ENCODE measurements at regions not wholly inside any gene's neighbourhood (a gene's known extent, or its start where the extent isn't known, plus 50 kb on each side); places are given as distances from the start of the nearest gene placed in this dataset.

GRCh38 chr17:5819921-5820685 is 235.8 kb upstream of the NLRP1 start:
- TF ChIP-seq, protein P1, sequence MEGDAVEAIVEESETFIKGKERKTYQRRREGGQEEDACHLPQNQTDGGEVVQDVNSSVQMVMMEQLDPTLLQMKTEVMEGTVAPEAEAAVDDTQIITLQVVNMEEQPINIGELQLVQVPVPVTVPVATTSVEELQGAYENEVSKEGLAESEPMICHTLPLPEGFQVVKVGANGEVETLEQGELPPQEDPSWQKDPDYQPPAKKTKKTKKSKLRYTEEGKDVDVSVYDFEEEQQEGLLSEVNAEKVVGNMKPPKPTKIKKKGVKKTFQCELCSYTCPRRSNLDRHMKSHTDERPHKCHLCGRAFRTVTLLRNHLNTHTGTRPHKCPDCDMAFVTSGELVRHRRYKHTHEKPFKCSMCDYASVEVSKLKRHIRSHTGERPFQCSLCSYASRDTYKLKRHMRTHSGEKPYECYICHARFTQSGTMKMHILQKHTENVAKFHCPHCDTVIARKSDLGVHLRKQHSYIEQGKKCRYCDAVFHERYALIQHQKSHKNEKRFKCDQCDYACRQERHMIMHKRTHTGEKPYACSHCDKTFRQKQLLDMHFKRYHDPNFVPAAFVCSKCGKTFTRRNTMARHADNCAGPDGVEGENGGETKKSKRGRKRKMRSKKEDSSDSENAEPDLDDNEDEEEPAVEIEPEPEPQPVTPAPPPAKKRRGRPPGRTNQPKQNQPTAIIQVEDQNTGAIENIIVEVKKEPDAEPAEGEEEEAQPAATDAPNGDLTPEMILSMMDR (IDR thresholded peaks at IDR 0.05; ENCODE audit: unreplicated experiment) = no peak
- intact Hi-C loops (cut with micrococcal nuclease; ENCODE audit: unreplicated experiment) = no loop called here
- no peaks in the 10 kb centered on the region for H3K27me3 Mint-ChIP-seq (ENCODE audit: unreplicated experiment)
- no peaks in the 10 kb centered on the region for H3K9me3 Mint-ChIP-seq (ENCODE audit: low read depth, unreplicated experiment)
- H3K36me3 Mint-ChIP-seq (ENCODE audit: insufficient read depth, unreplicated experiment) = no peaks in the 10 kb centered on the region
- CTCF ChIA-PET = no interaction called here
- no peak overlapping the region for H3K27ac Mint-ChIP-seq (ENCODE audit: unreplicated experiment)
- no TSS peak for BruUV-seq (replicated peaks)
- H3K4me3 Mint-ChIP-seq (ENCODE audit: low read depth, unreplicated experiment) = no peak overlapping the region
- peaks cover 24% of the 10 kb centered on the region for H3K4me1 Mint-ChIP-seq (ENCODE audit: low read depth, unreplicated experiment)
- no peak for DNase-seq

- Mint-ChIP-seq H3K36me3 (ENCODE audit: insufficient read depth, unreplicated experiment) (no peaks in the 10 kb centered on the region), H3K27me3 (ENCODE audit: unreplicated experiment) (no peaks in the 10 kb centered on the region), H3K9me3 (ENCODE audit: low read depth, unreplicated experiment) (no peaks in the 10 kb centered on the region), H3K4me3 (ENCODE audit: low read depth, unreplicated experiment) (peak overlapping the region; percentile 14), H3K4me1 (ENCODE audit: low read depth, unreplicated experiment) (peaks cover 28% of the 10 kb centered on the region), H3K27ac (ENCODE audit: unreplicated experiment) (no peak overlapping the region)
- intact Hi-C loops (cut with micrococcal nuclease; ENCODE audit: unreplicated experiment) = no loop called here
- no TSS peak for BruUV-seq (replicated peaks)
- no peak for DNase-seq
- TF ChIP-seq, protein P1 (IDR thresholded peaks at IDR 0.05; ENCODE audit: unreplicated experiment) = no peak
- CTCF ChIA-PET = no interaction called here
Measured at GRCh38 chr17:5820721-5821456, 236.6 kb upstream of the NLRP1 start.

DNA sequence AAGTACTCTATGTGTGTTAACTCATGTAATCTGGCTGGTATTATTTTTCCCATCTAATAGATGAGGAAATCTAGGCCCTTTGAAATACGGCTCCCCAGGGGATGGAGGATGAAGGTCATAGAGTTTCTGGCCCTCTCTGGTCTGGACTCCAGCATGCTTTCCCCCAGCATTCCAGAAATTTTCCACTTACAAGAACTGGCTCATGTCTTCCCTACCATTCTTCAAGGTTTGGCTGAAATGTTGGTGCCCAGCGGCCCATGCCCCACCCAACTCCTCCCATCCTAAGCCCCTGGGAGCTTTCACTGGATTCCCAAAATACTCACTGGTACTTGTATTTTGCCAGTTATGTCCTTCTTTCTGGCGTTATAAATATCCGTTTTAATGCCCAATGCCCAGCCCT is 237.5 kb upstream of the NLRP1 start:
- DNase-seq = no peak
- CTCF ChIA-PET = no interaction called here
- no peaks in the 10 kb centered on the region for H3K36me3 Mint-ChIP-seq (ENCODE audit: insufficient read depth, unreplicated experiment)
- H3K9me3 Mint-ChIP-seq (ENCODE audit: low read depth, unreplicated experiment) = no peaks in the 10 kb centered on the region
- no TSS peak for BruUV-seq (replicated peaks)
- no peak overlapping the region for H3K4me3 Mint-ChIP-seq (ENCODE audit: low read depth, unreplicated experiment)
- H3K27ac Mint-ChIP-seq (ENCODE audit: unreplicated experiment) = no peak overlapping the region
- TF ChIP-seq, protein P1 (IDR thresholded peaks at IDR 0.05; ENCODE audit: unreplicated experiment) = no peak
- H3K4me1 Mint-ChIP-seq (ENCODE audit: low read depth, unreplicated experiment) = peaks cover 30% of the 10 kb centered on the region
- intact Hi-C loops (cut with micrococcal nuclease; ENCODE audit: unreplicated experiment) = no loop called here
- no peaks in the 10 kb centered on the region for H3K27me3 Mint-ChIP-seq (ENCODE audit: unreplicated experiment)

DNA sequence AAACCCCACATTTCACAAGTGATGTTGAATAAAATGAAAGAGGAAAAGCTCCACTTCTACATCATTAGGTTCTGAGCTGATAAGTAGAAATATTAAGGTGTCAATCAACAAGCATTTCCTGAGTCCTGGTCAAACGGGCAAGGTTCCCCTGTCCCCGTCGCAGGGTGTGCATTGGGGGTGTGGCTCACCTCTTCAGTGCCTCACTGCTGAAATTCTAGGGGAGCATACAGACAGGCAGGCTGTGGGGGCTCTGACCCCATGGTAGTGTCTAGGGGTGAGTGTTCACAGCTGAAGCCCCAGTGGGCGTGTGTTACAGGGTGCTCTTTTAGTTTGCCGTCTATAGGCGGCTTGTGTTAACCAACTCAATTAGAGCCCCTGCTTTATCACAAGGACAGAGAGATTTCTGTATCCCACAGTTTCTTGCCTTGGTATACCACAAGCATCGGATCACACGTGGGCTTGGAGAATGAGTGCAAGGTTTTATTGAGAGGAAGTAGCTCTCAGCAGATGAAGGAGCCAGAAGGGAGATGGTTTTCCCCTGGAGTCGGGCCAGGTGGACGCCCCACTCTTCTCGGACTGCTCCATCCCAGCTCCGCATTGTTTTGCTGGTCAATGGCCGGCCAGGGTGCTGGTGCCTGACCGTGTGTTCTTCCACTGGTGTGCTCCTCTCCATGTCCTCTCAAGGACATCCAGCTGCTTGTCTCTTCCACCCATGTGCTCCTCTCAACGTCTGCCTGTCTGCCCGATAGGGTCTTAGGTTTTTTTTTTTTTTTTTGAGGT is 238.2 kb upstream of the NLRP1 start:
- Mint-ChIP-seq H3K9me3 (ENCODE audit: low read depth, unreplicated experiment) (no peaks in the 10 kb centered on the region), H3K27ac (ENCODE audit: unreplicated experiment) (no peak overlapping the region)

More for the DNA sequence above, 238.2 kb upstream of the NLRP1 start:
- CTCF ChIA-PET = interaction anchor here (0.7 kb wide), 1 partner anchor 1124 kb away, joined by 5 read pairs; no protein-coding TSS in a partner anchor
- Mint-ChIP-seq H3K27me3 (ENCODE audit: unreplicated experiment) (no peaks in the 10 kb centered on the region), H3K4me1 (ENCODE audit: low read depth, unreplicated experiment) (peaks cover 30% of the 10 kb centered on the region), H3K36me3 (ENCODE audit: insufficient read depth, unreplicated experiment) (no peaks in the 10 kb centered on the region), H3K4me3 (ENCODE audit: low read depth, unreplicated experiment) (no peak overlapping the region)
- intact Hi-C loops (cut with micrococcal nuclease; ENCODE audit: unreplicated experiment) = no loop called here
- TF ChIP-seq, protein P1 (IDR thresholded peaks at IDR 0.05; ENCODE audit: unreplicated experiment) = no peak
- DNase-seq = no peak
- no TSS peak for BruUV-seq (replicated peaks)
